Stimulated activated CD4-positive, alpha-beta T cell treated with anti-CD3 and anti-CD28 coated beads, Interleukin-4, amount 100 ng/mL, for 1 hour (primary cell): ENCODE measurements at regions not wholly inside any gene's neighbourhood (a gene's known extent, or its start where the extent isn't known, plus 50 kb on each side); places are given as distances from the start of the nearest gene placed in this dataset.
A peak's percentile ranks its signal among the peaks of the same experiment; 100 is the strongest.

Source experiments
- DNase-seq: peaks from one replicate; pipeline ENCODE4 v3.0.0-alpha.2; 2020

GRCh38 chr12:107610021-107610859 lies 75.4 kb upstream of the PWP1 start:
- peak; percentile 21 for DNase-seq

GRCh38 chr12:107612508-107612907 lies 73.1 kb upstream of the PWP1 start:
- DNase-seq, result no peak

GRCh38 chr12:107616941-107617340 lies 68.7 kb upstream of the PWP1 start:
- no peak for DNase-seq

GRCh38 chr12:107618106-107618505 lies 67.5 kb upstream of the PWP1 start:
- DNase-seq, result no peak

GRCh38 chr12:107619831-107620230 lies 65.8 kb upstream of the PWP1 start:
- no peak for DNase-seq

GRCh38 chr12:107622001-107622400 lies 63.6 kb upstream of the PWP1 start:
- DNase-seq, result no peak

- DNase-seq, result no peak
Measured at GRCh38 chr12:107624493-107624892, 61.1 kb upstream of the PWP1 start.

GRCh38 chr12:107631715-107632114 lies 53.9 kb upstream of the PWP1 start:
- no peak for DNase-seq

GRCh38 chr12:107632246-107632645 lies 53.4 kb upstream of the PWP1 start:
- no peak for DNase-seq

- DNase-seq, result no peak
Measured at GRCh38 chr12:107634530-107634929, 51.1 kb upstream of the PWP1 start.

- DNase-seq, result no peak
Measured at GRCh38 chr12:107635139-107635538, 50.5 kb upstream of the PWP1 start.
